GM18520 (cell line): ENCODE measurements at regions not wholly inside any gene's neighbourhood (a gene's known extent, or its start where the extent isn't known, plus 50 kb on each side); places are given as distances from the start of the nearest gene placed in this dataset.
A peak's percentile ranks its signal among the peaks of the same experiment; 100 is the strongest.
"Not testable (repeated sequence)": the region's sequence is repeated elsewhere in the genome, so short reads cannot be mapped to it uniquely, and the experiment has no call there.

Source experiments
- ATAC-seq: cut with Tn5 transposase; IDR thresholded peaks from one replicate; pipeline ENCODE4 v1.9.1; 2021; ENCODE audit not compliant: unreplicated experiment

DNA sequence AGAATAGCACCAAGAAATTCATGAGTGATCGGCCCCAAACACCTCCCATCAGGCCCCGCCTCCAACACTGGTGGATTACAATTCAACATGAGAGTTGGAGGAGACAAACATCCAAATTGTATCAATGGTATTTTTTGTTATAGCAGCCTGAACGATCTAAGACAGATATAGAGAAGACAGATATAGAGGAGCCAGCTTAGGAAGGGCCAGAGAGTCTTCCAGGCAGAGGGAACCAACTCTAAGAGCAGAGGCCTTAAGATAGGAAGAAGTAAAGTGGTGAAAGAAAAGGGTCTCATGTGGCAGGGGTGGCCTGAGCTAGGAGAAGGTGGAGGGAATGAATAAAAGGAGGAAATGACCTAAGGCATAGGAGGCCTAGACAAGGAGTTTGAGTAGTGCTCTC lies 158.8 kb upstream of the TBL1XR1 start:
- ATAC-seq = no peak

DNA sequence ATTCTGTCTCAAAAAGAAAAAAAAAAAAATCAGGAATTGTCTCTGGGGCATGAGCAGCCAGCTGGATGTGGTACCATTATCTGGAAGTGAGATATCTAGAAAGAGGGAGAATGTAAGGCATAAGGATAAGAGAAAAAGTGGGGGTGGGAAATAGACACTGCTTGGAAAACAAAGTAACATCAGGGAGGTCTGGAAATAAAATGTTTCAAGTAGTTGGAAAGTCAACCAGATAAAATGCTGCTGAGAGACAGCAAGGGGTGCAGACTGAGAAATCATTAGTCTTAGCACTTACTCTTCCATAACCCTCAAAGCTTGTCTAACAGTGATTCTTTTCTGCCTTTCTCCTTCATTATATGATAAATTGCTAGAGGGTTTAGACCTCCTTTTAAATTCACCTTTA lies 159.7 kb upstream of the TBL1XR1 start:
- no peak for ATAC-seq

DNA sequence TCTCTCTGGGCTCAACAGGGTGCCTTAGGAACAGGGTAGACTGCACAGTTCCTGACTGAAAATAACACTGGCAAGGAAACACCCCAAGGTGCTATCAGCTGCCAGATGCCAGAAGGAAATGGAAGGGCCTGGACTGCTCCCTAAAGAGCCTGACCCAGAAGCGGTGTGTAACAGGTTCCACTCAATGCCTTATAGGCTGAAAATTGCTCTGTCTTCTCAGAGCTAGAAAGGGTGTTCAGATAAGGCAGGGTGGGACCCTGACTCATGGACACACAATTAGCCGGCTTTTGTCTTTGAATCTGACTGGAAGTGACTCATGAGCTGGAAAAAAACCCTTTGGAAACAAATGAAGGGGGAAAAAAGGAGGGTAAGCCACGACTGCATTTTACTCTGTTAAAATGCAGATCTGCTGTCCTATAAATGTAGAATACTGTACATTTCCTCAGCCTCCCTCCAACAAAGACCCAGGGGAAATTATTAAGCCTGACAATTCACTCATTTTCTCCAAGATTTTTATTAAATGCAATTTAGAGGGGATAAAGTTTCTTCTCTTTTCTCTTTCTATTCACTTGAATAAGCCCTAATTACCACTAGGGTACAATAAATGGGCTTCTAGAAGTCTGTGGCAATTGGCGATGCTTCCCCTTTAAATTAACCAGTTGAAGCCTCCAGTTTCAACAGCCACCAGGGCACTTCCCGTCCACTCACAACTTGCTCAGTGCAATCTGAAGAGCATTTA lies 160.2 kb upstream of the TBL1XR1 start:
- ATAC-seq = no peak

DNA sequence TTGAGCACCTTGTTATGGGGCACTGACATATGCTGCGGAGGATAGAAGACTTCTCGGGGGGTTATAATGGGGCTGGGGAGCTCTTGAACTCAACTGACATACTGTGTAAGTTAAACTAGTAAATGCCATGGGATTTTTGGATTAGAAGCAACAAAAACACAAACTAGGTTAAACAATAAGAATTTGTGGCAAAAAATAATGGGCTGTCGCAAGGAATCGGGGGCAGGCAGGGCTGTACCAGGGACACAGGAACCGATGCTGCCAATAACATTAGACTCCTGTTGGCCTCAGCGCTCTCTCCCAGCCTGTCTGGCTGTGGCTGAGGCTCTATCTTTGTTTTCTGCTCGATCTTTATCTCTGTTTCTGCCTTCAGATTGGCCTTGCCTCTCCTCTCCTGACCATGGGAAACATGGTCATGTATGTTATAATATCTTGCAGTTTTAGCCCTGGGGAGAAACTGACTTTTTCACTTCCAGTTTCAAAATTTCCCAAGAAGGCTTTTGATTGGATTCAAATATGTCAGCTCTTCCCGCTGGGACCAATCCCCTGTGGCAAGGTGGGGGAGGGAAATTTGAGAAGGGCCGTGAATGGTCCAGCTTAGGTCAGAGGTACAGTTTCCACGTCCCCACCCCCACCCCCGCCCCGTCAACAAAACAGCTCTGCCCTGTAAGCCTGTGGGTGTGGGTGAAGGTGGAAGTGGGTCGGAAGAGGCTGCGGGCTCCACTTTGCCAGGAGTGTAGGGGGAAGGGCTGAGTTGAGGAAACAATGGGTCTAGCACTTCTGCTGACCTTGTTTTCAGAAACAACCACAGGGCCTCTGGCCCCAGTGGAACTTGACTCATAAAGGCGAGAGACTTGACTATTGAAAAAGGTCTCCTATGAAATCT lies 161.1 kb upstream of the TBL1XR1 start:
- peak; percentile 57 for ATAC-seq

DNA sequence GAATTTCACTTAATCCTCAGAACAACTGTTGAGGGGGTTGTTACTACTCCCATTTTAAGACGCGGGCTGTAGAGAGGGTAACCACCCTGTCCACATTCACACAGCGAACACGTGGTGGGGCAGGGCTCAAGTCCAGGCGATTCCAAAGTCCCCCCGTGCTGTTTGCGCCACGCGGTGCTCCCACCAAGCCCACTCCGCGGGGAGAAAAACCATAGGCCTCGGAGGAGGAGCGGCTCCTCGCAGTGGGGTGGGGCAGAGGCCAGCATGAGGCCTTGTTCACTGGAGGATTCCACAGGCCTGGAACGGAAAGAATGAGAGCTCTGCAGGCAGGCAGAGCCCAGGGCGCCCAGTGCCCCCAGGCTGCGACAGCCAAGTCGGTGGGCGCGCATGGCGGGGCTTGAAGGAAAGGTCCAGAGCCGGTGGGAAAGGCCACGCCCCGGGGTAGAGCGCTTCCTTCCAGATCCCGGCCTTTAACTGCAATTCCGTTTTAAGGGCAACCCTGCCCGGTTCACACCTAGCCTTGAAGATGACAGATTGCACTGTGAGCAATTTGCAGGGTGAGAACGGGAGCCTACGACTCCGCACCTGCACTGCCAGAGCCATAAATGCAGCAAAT lies 161.8 kb upstream of the TBL1XR1 start:
- no peak for ATAC-seq

DNA sequence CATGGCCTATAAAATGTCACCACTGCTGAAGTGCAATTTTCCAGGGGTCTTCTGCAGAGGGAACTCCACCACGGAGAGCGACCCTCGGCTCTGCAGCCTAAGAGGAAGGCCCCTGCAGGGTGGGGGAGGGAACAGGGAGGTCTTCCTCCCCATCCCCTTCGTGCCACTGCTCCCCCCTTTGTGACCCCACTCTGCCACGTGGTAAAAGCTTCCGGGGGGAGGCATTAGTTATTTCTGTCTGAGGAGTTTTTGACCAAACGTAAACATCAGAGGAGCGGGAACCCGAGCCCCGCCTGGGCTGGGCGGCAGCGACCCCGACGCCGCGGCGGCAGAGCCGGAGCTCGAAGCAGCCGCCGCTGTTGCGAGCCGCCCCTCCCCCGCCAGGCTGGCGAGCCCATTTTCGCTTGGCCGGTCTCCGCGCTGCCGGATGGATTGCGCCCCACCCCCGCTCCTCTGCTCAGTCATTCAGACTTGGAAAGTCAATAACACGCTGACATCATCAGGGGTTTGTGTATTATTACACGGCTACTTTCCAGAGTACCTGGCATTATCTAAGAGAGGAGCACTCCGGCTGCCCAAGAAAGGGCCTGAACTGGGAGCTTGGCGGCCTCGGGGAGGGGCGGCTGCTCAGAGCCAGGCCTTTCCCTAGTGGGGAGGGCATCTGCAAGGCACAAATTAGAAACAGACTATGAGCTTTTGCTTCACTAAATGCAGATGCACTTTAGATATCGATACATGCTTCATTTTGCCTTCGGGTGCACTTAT lies 162.5 kb upstream of the TBL1XR1 start:
- peak; percentile 71 for ATAC-seq

DNA sequence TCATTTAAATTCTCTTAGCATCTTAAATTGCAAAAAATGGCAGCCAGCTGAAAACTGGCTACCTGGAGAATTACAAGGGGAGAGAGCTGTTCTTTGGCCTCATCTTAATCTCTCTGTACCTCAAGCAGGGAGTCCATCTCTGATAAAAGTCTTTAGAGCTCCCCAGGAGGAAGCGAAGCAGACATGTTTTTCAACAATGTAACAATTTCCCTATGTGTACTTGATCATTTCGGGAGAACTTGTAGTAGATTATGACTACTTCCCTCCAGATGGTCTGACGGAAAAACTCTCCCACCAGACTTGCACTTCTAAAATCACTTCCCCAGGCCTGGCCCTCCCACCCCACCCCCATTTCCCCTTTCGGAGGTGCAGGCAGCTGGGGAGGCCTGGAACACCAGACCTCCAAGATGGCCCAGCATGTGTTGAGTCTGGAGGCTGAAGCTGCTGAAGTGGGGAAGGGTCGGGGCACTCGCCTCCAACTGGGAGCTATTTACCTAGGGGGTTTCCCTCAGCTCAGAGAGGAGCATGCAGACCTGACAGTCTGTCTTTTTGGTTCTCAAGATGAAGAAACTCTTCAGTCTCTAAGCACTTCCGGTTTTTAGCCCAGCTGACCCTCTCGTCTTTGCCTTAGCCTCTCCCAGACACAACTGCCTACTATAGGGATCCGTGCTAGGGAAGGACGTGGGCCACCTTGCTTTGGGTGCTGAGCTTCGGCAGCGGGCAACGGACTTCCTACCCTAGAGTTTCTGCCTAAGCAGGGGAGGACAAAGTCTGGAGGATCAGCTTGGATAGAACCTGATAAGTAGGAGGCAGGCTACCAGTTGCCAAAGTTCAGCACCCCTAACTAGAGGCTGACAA lies 164.0 kb upstream of the TBL1XR1 start:
- ATAC-seq = no peak

DNA sequence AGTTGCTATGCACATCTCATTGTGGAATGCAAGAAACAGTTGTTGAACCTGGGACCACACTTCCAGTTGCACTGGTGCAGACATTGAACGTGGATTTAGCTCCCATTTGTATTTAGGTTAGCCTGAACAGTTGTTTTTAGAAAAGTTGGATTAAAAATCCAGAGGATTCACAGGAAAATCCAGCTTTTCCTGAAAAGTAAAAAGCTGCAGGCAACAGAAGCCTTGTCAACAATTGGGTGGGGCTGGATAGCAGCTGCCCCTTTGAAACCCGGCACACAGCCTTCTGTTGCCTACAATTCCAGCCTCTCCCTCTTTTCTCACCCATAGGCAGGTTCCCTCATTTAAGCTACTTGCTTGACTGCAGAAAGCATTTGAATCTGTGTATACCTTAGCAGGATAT lies 165.3 kb upstream of the TBL1XR1 start:
- ATAC-seq = no peak

DNA sequence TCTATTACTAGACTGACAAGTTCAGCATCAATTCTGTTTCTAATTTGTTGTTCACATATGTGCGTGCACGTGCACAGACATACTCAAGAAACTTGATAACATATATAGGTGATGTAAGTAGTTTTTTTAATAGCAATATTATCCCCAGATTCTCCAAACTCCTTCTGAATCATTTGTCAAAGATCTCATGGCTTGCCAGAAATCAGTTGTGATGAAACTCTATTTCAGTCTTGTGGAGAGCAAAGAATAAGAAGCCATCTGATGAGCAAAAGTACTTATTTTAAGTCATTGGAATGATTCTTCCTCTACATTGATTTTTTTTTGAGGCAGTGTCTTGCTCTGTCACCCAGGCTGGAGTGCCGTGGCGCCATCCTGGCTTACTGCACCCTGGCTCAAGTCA lies 167.0 kb upstream of the TBL1XR1 start:
- ATAC-seq = no peak

DNA sequence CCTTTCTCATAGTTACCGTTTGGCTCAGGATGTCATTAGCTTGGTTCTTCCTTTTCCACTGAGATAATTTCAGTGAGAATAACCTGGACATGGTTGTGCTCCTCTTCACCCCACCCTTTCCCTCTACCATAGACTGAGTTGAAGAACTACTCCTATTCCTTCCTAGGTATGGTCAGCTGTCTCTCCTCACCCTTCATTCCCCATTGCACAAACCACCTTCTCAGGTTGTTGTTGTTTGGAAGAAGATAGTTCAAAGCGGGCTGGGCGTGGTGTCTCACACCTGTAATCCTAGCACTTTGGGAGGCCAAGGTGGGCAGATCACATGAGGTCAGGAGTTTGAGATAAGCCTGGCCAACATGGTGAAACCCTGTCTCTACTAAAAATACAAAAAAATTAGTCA lies 168.0 kb upstream of the TBL1XR1 start:
- ATAC-seq = not testable (repeated sequence)

DNA sequence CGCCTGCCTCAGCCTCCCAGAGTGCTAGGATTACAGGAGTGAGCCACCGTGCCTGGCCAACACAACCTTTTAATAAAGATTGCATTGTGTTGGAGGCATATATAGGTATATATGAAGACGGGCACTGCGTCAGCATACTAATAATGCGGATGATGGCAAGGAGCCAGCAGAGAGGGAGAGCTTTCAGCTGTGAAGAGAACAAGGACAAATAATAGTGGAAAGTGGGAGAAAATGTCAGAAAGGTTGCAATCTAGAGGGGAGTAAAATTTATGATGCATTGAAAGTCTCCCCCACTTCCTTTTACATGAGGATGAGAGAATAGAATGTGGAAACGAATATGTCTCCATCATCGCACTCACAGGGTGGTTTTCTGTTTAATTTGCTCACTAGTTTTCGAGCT lies 170.5 kb upstream of the TBL1XR1 start:
- no peak for ATAC-seq

DNA sequence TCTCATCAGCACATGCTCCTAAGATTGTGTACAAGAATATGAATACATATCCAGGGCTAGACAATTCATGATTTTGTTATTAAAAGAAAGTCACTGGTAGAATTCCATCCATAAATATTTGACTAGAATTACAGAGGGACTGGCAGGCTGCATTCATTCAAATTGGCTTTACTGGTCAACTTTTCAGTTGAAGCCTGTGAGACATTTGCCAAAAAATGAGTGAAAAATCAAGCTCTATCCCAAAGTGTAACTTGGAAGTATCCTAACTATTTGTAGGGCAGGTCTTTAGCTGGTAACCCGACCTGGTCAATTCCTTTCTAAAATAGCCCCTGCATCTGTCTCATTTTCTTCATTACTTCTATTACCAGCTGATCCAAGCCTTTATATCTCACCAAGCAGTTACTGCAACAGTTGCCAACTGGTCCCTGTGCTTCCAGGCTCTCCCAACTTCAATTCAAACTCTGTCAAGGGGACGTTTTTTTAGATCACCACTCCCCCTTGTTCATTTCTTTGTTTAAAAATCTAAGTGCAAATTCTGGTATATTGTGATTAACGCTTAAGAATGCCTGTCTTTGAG lies 173.1 kb upstream of the TBL1XR1 start:
- ATAC-seq = no peak

DNA sequence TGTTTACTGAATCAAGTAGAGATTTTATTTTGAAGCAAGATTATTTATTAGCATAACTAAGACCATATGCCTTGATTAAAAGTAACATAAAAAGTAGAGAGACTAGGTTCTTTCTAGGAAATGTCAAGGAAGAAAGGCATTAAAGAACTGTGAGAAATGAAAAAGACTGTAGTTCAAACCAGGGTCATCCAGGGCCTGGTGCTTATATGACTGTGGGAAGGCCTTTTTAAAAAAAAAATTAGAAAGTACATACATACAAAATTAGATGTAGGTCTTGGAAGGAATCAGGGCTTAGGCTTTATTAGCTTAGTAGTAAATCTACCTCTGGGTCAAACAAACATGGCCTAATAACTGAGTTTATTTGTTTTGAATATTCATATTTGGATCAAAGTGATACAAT lies 173.9 kb upstream of the TBL1XR1 start:
- no peak for ATAC-seq

DNA sequence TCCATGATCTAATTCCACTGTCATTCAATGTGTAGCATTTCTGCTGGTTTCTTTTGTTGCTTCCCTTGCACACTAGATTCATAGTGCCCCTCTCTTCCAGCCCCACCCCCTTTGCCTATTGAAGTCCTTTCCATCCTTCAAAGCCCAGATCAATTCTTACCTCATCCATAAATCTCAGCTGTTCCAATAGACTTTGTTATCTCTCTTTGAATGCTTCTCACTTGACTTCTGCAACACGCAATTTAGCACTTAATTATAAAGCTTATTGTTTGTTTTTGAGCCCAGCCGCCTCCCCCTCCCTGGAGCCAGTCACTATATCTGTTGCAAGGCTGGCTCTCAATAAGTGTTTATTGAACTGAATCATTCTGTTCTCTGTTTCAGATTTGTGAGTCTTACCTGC lies 174.6 kb upstream of the TBL1XR1 start:
- ATAC-seq = no peak

DNA sequence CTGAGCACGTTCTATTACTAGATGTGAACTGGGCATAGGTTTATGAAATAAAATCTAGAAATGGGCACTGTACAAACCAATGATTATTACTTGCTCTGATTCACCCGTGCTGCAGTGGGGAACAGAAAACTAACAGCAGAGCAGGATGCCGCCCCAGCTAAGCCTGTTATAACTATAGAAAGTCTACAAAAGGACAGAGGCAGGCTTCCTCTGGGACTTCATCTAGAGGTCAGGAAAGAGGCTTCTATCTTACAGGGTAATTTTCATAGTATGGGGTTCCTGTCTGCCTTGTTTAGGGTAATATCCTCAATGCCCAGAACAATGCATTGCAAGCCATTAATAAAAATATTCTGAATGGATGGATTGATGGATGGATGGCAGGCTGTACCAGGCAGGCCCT lies 177.0 kb upstream of the TBL1XR1 start:
- ATAC-seq = no peak

DNA sequence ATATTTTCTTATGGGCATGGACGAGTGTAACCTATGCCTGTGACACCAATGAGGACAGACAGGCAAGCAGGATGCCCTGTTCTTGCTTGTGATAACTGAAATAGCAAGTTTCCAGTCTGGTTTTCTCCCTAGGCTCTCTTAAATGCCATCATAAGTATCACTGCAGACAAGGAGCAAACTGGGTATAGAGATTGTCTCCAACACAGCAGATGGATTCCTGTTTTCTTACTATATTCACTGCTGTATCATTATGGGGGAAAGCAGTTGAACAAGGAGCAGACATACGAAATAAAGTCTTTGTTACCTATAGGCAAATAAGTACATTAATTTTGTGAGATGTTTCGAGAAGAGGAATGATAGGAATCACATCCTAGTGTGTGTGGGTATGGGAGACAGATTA lies 178.0 kb upstream of the TBL1XR1 start:
- ATAC-seq = no peak

DNA sequence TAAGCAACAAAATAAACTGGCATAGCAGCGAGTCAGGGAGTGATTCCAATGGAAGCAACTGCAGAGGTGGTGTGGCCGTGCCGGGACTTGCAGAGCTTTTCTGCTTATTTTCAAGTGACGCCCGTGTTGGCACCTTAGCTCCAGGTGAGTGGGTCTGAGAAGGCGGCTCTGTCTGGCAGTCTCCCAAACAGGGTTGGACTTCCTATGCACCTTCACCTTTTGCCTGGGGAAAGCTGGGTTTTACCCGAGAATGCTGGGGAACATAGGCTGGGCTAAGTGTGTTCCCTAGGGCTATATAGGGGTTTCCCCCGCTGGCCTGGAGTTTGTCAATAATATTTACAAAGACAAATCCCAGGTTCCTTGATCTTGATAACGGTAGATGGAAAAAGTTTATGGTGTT lies 179.9 kb upstream of the TBL1XR1 start:
- no peak for ATAC-seq

DNA sequence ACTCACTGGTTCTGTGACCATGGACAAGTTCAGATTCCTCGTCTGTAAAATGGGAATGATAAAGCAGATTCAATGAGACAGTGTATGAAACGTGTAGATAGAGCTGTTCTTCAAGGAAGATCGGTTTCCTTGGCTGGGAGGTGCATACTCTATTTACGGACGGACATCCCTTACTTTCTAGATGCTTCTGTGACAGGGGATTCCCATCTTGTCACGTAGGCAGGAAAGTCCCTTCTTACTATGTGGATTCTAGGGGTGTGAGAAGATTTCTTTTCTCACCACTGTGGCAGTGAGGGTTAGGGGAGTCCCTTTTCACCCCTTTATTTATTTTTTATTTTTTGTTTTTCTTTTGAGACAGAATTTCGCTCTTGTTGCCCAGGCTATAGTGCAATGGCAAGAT lies 180.9 kb upstream of the TBL1XR1 start:
- peak; percentile 80 for ATAC-seq

DNA sequence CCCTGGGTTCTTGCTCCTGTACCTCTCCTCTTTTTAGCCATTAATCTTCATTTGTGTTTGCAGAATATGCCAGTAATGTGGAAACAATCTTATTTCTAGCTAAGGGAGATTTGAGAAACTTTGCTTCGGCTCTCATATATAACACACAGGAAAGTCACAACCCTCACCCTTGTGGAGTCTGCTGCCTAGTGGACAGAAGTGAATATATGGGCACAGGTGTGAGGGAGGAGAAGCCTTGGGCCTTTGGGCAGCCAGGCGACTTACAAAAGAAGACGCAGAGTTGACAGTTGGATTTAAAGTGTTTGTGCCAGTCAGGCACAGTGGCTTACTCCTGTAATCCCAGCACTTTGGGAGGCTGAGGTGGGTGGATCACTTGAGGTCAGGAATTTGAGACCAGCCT lies 181.8 kb upstream of the TBL1XR1 start:
- no peak for ATAC-seq

DNA sequence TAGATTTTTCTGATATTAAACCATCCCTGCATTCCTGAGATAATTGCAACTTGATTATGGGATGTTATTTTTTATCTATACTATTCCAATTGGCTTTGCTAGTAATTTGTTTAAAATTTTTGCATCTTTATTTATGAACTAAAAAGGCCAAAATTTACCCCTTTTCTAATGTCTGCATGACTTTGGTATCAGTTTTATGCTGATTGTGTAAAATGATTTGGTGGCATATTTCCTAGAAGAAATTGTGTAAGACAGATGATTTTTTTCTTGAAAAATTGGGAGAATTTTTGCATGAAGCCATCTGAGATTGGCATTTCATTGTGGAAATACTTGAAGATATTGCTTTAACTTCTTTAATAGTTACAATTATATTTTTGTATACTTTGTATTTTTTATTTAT lies 183.8 kb upstream of the TBL1XR1 start:
- ATAC-seq = no peak
